GM19397 (cell line): ENCODE measurements at regions not wholly inside any gene's neighbourhood (a gene's known extent, or its start where the extent isn't known, plus 50 kb on each side); places are given as distances from the start of the nearest gene placed in this dataset.

Source experiments
- ATAC-seq: cut with Tn5 transposase; IDR thresholded peaks from one replicate; pipeline ENCODE4 v1.9.1; 2021; ENCODE audit warnings: mild to moderate bottlenecking, moderate library complexity; ENCODE audit not compliant: unreplicated experiment

- ATAC-seq = no peak
These were observed 871.6 kb upstream of the GJE1 start for GRCh38 chr6:141261016-141261671.

GRCh38 chr6:141260627-141261015 is 872.1 kb upstream of the GJE1 start:
- no peak for ATAC-seq

- ATAC-seq = no peak
These were observed 872.9 kb upstream of the GJE1 start for GRCh38 chr6:141259807-141260206.

GRCh38 chr6:141259091-141259490 is 873.6 kb upstream of the GJE1 start:
- no peak for ATAC-seq

GRCh38 chr6:141258516-141258915 is 874.2 kb upstream of the GJE1 start:
- no peak for ATAC-seq

- ATAC-seq = no peak
These were observed 878.4 kb upstream of the GJE1 start for GRCh38 chr6:141254336-141254735.

GRCh38 chr6:141252828-141253608 is 879.7 kb upstream of the GJE1 start:
- ATAC-seq = no peak

GRCh38 chr6:141251286-141251685 is 881.4 kb upstream of the GJE1 start:
- no peak for ATAC-seq

GRCh38 chr6:141248021-141248799 is 884.5 kb upstream of the GJE1 start:
- peak; percentile 75 for ATAC-seq

- no peak for ATAC-seq
These were observed 888.4 kb upstream of the GJE1 start for GRCh38 chr6:141244366-141244765.

GRCh38 chr6:141242957-141243356 is 889.8 kb upstream of the GJE1 start:
- ATAC-seq = no peak

GRCh38 chr6:141229296-141229695 is 903.4 kb upstream of the GJE1 start:
- ATAC-seq = no peak

GRCh38 chr6:141218583-141218982 is 914.1 kb upstream of the GJE1 start:
- ATAC-seq = no peak

- no peak for ATAC-seq
These were observed 916.0 kb upstream of the GJE1 start for GRCh38 chr6:141216726-141217125.

- no peak for ATAC-seq
These were observed 920.4 kb upstream of the GJE1 start for GRCh38 chr6:141212296-141212695.

- ATAC-seq = no peak
These were observed 920.9 kb upstream of the GJE1 start for GRCh38 chr6:141211845-141212244.

- no peak for ATAC-seq
These were observed 921.8 kb upstream of the GJE1 start for GRCh38 chr6:141210901-141211300.

GRCh38 chr6:141209890-141210289 is 922.8 kb upstream of the GJE1 start:
- no peak for ATAC-seq

GRCh38 chr6:141208101-141208500 is 924.6 kb upstream of the GJE1 start:
- ATAC-seq = no peak

GRCh38 chr6:141203902-141204575 is 928.7 kb upstream of the GJE1 start:
- ATAC-seq = no peak

GRCh38 chr6:141202626-141203025 is 930.1 kb upstream of the GJE1 start:
- no peak for ATAC-seq
